AG09319 (cell line): ENCODE measurements at regions not wholly inside any gene's neighbourhood (a gene's known extent, or its start where the extent isn't known, plus 50 kb on each side); places are given as distances from the start of the nearest gene placed in this dataset.

Source experiments
- DNase-seq: peaks from one replicate; pipeline ENCODE4 v3.0.0-alpha.2; 2010; ENCODE audit warnings: low read depth; ENCODE audit errors: extremely low read depth
- CTCF ChIP-seq: IDR thresholded peaks from 2 replicates; pipeline ENCODE4 v1.5.1; 2011; ENCODE audit warnings: low read depth, mild to moderate bottlenecking, inconsistent platforms, low read length, moderate library complexity

GRCh38 chr18:61132031-61132430 lies 201.2 kb upstream of the CDH20 start:
- TF ChIP-seq CTCF = no peak

GRCh38 chr18:61133783-61134182 lies 199.4 kb upstream of the CDH20 start:
- TF ChIP-seq CTCF = no peak
- DNase-seq = no peak

More at GRCh38 chr18:61132031-61132430, 201.2 kb upstream of the CDH20 start:
- DNase-seq = no peak

- DNase-seq = no peak
- TF ChIP-seq CTCF = no peak
Measured at GRCh38 chr18:61136711-61137251, 196.4 kb upstream of the CDH20 start.

DNA sequence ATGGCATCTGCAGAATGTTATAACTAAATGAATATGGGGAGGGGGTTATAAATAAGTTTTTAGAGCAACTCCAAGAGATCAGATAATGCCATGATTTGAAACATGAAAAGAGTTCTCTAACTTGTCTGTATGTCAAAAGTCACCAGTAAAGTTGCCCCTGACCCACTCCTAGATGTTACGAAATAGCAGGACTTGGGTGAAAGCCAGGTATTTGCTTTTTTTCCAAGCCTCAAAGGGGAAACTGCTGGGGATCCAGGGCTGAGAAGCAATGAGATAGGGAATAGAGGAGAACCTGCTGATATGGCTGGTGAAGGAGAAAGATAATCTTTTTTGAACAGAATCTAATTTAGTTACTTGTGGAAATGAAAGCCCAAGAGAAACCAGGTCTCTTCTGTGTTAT lies 191.5 kb upstream of the CDH20 start:
- DNase-seq = no peak
- TF ChIP-seq CTCF = no peak

DNA sequence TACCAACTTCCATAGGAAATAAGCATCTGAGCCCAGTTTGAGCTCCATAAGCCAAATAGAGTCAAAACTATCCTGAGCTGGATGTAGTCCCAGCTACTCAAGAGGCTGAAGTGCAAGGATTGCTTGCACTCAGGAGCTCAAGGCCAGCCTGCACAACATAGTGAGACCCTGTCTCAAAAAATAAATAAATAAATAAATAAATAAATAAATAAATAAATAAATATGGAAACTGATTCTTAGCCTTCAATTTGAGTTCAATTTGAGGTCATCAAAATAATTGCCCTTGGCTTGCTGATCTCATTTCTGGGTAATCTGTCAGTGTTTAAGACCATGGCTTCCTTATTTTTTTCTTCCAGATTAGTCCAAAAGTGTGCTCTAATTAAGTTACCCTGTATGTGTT lies 184.9 kb upstream of the CDH20 start:
- DNase-seq = no peak
- no peak for TF ChIP-seq CTCF

DNA sequence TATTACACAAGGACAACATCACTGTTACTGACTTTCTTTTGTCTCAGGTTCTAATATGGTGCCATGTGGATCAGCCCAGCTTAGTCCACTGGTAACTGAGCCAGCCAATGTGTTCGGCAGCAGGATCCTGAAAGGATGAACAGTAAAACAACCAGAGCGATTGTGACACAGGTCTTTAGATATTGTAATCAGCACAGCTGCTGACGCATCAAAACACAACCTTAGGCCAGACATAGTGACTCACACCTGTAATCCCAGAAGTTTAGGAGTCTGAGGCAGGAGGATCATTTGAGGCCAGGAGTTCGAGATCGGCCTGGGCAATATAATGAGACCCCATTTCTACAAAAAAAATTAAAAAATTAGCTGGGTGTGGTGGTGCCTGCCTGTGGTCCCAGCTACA lies 183.4 kb upstream of the CDH20 start:
- TF ChIP-seq CTCF = no peak
- DNase-seq = no peak

DNA sequence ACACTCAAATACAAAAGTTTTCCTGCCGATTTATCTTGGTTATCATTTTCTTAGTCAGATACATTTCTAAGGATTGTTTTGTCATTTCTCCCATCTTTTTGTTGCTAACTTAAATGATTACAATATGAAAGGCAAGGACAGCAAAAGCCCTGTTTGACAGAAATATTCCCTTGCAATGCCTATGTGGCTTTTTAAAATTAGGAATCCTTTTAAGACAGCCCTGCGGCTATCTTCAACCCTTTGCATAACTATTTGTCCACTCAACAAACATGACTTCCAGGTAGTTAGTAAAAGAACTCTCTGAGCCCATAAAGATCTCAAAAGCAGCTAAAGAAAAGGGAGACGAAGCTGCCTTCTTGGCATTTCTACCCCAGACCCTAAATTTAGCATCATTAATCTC lies 179.7 kb upstream of the CDH20 start:
- no peak for TF ChIP-seq CTCF
- no peak for DNase-seq
